ENCODE measurements at regions not wholly inside any gene's neighbourhood (a gene's known extent, or its start where the extent isn't known, plus 50 kb on each side); places are given as distances from the start of the nearest gene placed in this dataset.

- DNase-seq (ENCODE audit: low read depth, low spot score) (no peak), FAIRE-seq (no peak)
- Histone ChIP-seq H3K9ac (ENCODE audit: control insufficient read depth, extremely low read depth, insufficient read depth, low read length) (no peak overlapping the region), H3K36me3 (ENCODE audit: control insufficient read depth in 2 of 2, extremely low read depth in 1 of 2, insufficient read depth in 2 of 2, low read length in 2 of 2) (no peaks in the 10 kb centered on the region), H4K20me1 (ENCODE audit: control insufficient read depth, extremely low read depth, insufficient read depth, low read length) (no peaks in the 10 kb centered on the region), H3K9me3 (ENCODE audit: control insufficient read depth, low read depth, low read length) (no peaks in the 10 kb centered on the region), H3K4me1 (ENCODE audit: control insufficient read depth, extremely low read depth, insufficient read depth, low read length) (peaks cover under 1% of the 10 kb centered on the region), H2AFZ (ENCODE audit: control insufficient read depth, low read length) (no peak overlapping the region), H3K27ac (ENCODE audit: control insufficient read depth, insufficient read depth, low read length) (no peak overlapping the region), H3K9me1 (ENCODE audit: control insufficient read depth, extremely low read depth, insufficient read depth, low read length) (no peaks in the 10 kb centered on the region), H3K4me2 (ENCODE audit: control insufficient read depth, extremely low read depth, insufficient read depth, low read depth, low read length) (no peak overlapping the region), H3K27me3 (ENCODE audit: control insufficient read depth, extremely low read depth, insufficient read depth, low read length) (no peaks in the 10 kb centered on the region), H3K4me3 (ENCODE audit: control insufficient read depth in 2 of 3, extremely low read depth in 1 of 3, insufficient read depth in 2 of 3, low read depth in 1 of 3, low read length in 3 of 3) (no peak overlapping the region), H3K79me2 (ENCODE audit: control insufficient read depth, insufficient read depth, low read length) (no peaks in the 10 kb centered on the region)
- TF ChIP-seq EZH2 (IDR thresholded peaks at IDR 0.05; ENCODE audit: low read length), result no peak
- TF ChIP-seq CTCF (optimal IDR thresholded peaks at IDR 0.05 in 1 of 3, IDR thresholded peaks at IDR 0.05 in 1 of 3, conservative IDR thresholded peaks at IDR 0.05 in 1 of 3; ENCODE audit: extremely low read depth in 1 of 3, insufficient read depth in 2 of 3, low read length in 3 of 3), result no peak
- dilution Hi-C loops (cut with MboI; ENCODE audit: extremely low pct_ligation_motif_present, low sequenced_read_pairs), result no loop called here
Measured at GRCh38 chr1:182192215-182192614, 130.7 kb upstream of the ZNF648 start.

GRCh38 chr1:182191381-182192115 lies 130.0 kb upstream of the ZNF648 start:
- no peak overlapping the region for H3K27ac ChIP-seq (ENCODE audit: control insufficient read depth, insufficient read depth, low read length)
- no peaks in the 10 kb centered on the region for H3K36me3 ChIP-seq (ENCODE audit: control insufficient read depth in 2 of 2, extremely low read depth in 1 of 2, insufficient read depth in 2 of 2, low read length in 2 of 2)
- H3K9me1 ChIP-seq (ENCODE audit: control insufficient read depth, extremely low read depth, insufficient read depth, low read length), result no peaks in the 10 kb centered on the region
- DNase-seq (ENCODE audit: low read depth, low spot score) (no peak), FAIRE-seq (no peak)
- no peaks in the 10 kb centered on the region for H3K9me3 ChIP-seq (ENCODE audit: control insufficient read depth, low read depth, low read length)
- dilution Hi-C loops (cut with MboI; ENCODE audit: extremely low pct_ligation_motif_present, low sequenced_read_pairs), result no loop called here
- H3K4me3 ChIP-seq (ENCODE audit: control insufficient read depth in 2 of 3, extremely low read depth in 1 of 3, insufficient read depth in 2 of 3, low read depth in 1 of 3, low read length in 3 of 3), result no peak overlapping the region
- H3K79me2 ChIP-seq (ENCODE audit: control insufficient read depth, insufficient read depth, low read length), result no peaks in the 10 kb centered on the region
- no peaks in the 10 kb centered on the region for H3K27me3 ChIP-seq (ENCODE audit: control insufficient read depth, extremely low read depth, insufficient read depth, low read length)
- H2AFZ ChIP-seq (ENCODE audit: control insufficient read depth, low read length), result no peak overlapping the region
- no peak overlapping the region for H3K4me2 ChIP-seq (ENCODE audit: control insufficient read depth, extremely low read depth, insufficient read depth, low read depth, low read length)
- no peak overlapping the region for H3K9ac ChIP-seq (ENCODE audit: control insufficient read depth, extremely low read depth, insufficient read depth, low read length)
- H3K4me1 ChIP-seq (ENCODE audit: control insufficient read depth, extremely low read depth, insufficient read depth, low read length), result peaks cover 8% of the 10 kb centered on the region
- no peaks in the 10 kb centered on the region for H4K20me1 ChIP-seq (ENCODE audit: control insufficient read depth, extremely low read depth, insufficient read depth, low read length)
- TF ChIP-seq CTCF (optimal IDR thresholded peaks at IDR 0.05 in 1 of 3, IDR thresholded peaks at IDR 0.05 in 1 of 3, conservative IDR thresholded peaks at IDR 0.05 in 1 of 3; ENCODE audit: extremely low read depth in 1 of 3, insufficient read depth in 2 of 3, low read length in 3 of 3) (no peak), EZH2 (IDR thresholded peaks at IDR 0.05; ENCODE audit: low read length) (no peak)

Data from keratinocyte (primary cell).